Mesendoderm (in vitro differentiated cells): ENCODE measurements at regions not wholly inside any gene's neighbourhood (a gene's known extent, or its start where the extent isn't known, plus 50 kb on each side); places are given as distances from the start of the nearest gene placed in this dataset.

ENCODE experiments used
- DNase-seq: peaks from one replicate; pipeline ENCODE4 v3.0.0; 2013
- H2AK5ac ChIP-seq: 2 replicates; pipeline ENCODE4 v1.6.1; 2013; ENCODE audit warnings: low read length, inconsistent platforms
- H2BK120ac ChIP-seq: 2 replicates; pipeline ENCODE4 v1.6.1; 2013; ENCODE audit warnings: low read depth, mild to moderate bottlenecking, low read length, moderate library complexity, mixed read lengths
- H2BK15ac ChIP-seq: replicated peaks from 2 replicates; pipeline ENCODE4 v1.6.1; 2013; ENCODE audit warnings: low read depth, mild to moderate bottlenecking, moderate library complexity
- H2BK5ac ChIP-seq: 2 replicates; pipeline ENCODE4 v1.6.1; 2013; ENCODE audit warnings: low read length, inconsistent platforms
- H3K18ac ChIP-seq: 2 replicates; pipeline ENCODE4 v1.6.1; 2013; ENCODE audit warnings: mild to moderate bottlenecking, low read length, mixed read lengths
- H3K23ac ChIP-seq: one replicate; pipeline ENCODE4 v1.6.1; 2013; ENCODE audit warnings: low read length
- H3K27ac ChIP-seq: 2 replicates; pipeline ENCODE4 v1.5.1; 2013; ENCODE audit warnings: low read depth, mild to moderate bottlenecking, inconsistent platforms, low read length, moderate library complexity
- H3K27me3 ChIP-seq: 2 replicates; pipeline ENCODE4 v1.6.1; 2013; ENCODE audit warnings: low read length, control low read depth, mild to moderate bottlenecking, inconsistent platforms; ENCODE audit not compliant: insufficient read depth, poor library complexity
- H3K36me3 ChIP-seq: 2 replicates; pipeline ENCODE4 v1.6.1; 2013; ENCODE audit warnings: low read length, inconsistent platforms; ENCODE audit not compliant: control insufficient read depth, insufficient read depth
- H3K4ac ChIP-seq: one replicate; pipeline ENCODE4 v1.6.1; 2013; ENCODE audit warnings: low read depth, mild to moderate bottlenecking, low read length, moderate library complexity
- H3K4me1 ChIP-seq: 2 replicates; pipeline ENCODE4 v1.6.1; 2013; ENCODE audit warnings: low read depth, low read length, inconsistent platforms; ENCODE audit not compliant: control insufficient read depth
- H3K4me2 ChIP-seq: 2 replicates; pipeline ENCODE4 v1.6.1; 2013; ENCODE audit warnings: low read length
- H3K4me3 ChIP-seq: 2 replicates; pipeline ENCODE4 v1.5.1; 2013; ENCODE audit warnings: mild to moderate bottlenecking, low read length
- H3K56ac ChIP-seq: one replicate; pipeline ENCODE4 v1.6.1; 2013; ENCODE audit warnings: low read length
- H3K79me1 ChIP-seq: 2 replicates; pipeline ENCODE4 v1.6.1; 2013; ENCODE audit warnings: low read length, inconsistent platforms
- H3K79me2 ChIP-seq: 2 replicates; pipeline ENCODE4 v1.6.1; 2013; ENCODE audit warnings: mild to moderate bottlenecking, low read length; ENCODE audit not compliant: control insufficient read depth, insufficient read depth
- H3K9ac ChIP-seq: 2 replicates; pipeline ENCODE4 v1.6.1; 2013; ENCODE audit warnings: low read length, inconsistent platforms
- H4K5ac ChIP-seq: one replicate; pipeline ENCODE4 v1.6.1; 2013; ENCODE audit warnings: low read length
- H4K8ac ChIP-seq: one replicate; pipeline ENCODE4 v1.6.1; 2013; ENCODE audit warnings: low read depth, mild to moderate bottlenecking, control low read depth, low read length, moderate library complexity
- WGBS: extraction: QIAGEN DNeasy Blood & Tissue Kit; methylation state at CpG from one replicate; pipeline ENCODE4 v1.1.7; 2013; ENCODE audit warnings: low lambda C conversion rate, missing lambda C conversion rate; ENCODE audit not compliant: insufficient coverage; ENCODE audit errors: extremely low coverage; 5-methylcytosine and 5-hydroxymethylcytosine counted together

- Histone ChIP-seq H3K27ac (no peak overlapping the region), H2AK5ac (no peak overlapping the region), H3K4me1 (peaks cover 5% of the 10 kb centered on the region), H3K79me1 (no peaks in the 10 kb centered on the region), H3K4me3 (no peak overlapping the region), H3K18ac (no peak overlapping the region), H3K56ac (no peak overlapping the region), H3K79me2 (no peaks in the 10 kb centered on the region), H3K36me3 (no peaks in the 10 kb centered on the region), H2BK15ac (no peak overlapping the region), H3K23ac (no peak overlapping the region), H2BK5ac (no peak overlapping the region), H3K9ac (no peak overlapping the region), H2BK120ac (no peak overlapping the region), H4K5ac (no peak overlapping the region), H3K4ac (no peak overlapping the region), H3K4me2 (no peak overlapping the region), H4K8ac (no peak overlapping the region), H3K27me3 (no peaks in the 10 kb centered on the region)
- DNase-seq = no peak
- no CpG with 5 or more reads among the region's 3 CpGs for WGBS
Measured at GRCh38 chr1:94738371-94738770, 81.8 kb upstream of the SLC44A3 start.

- Histone ChIP-seq H4K8ac (no peak overlapping the region), H2BK5ac (no peak overlapping the region), H3K4me3 (no peak overlapping the region), H3K27me3 (no peaks in the 10 kb centered on the region), H3K27ac (no peak overlapping the region), H3K36me3 (no peaks in the 10 kb centered on the region), H2AK5ac (no peak overlapping the region), H3K4me1 (peaks cover 5% of the 10 kb centered on the region), H3K79me2 (no peaks in the 10 kb centered on the region), H3K9ac (no peak overlapping the region), H3K4me2 (no peak overlapping the region), H2BK15ac (no peak overlapping the region), H3K18ac (no peak overlapping the region), H3K79me1 (no peaks in the 10 kb centered on the region), H3K56ac (no peak overlapping the region), H3K23ac (no peak overlapping the region), H2BK120ac (no peak overlapping the region), H3K4ac (no peak overlapping the region), H4K5ac (no peak overlapping the region)
- DNase-seq = no peak
- no CpG with 5 or more reads among the region's 5 CpGs for WGBS
Measured at GRCh38 chr1:94737124-94737998, 82.8 kb upstream of the SLC44A3 start.

GRCh38 chr1:94736549-94736948 lies 83.6 kb upstream of the SLC44A3 start:
- H2BK120ac ChIP-seq = no peak overlapping the region
- H3K23ac ChIP-seq = no peak overlapping the region
- H2BK5ac ChIP-seq = no peak overlapping the region
- H3K27me3 ChIP-seq = no peaks in the 10 kb centered on the region
- H3K79me2 ChIP-seq = no peaks in the 10 kb centered on the region
- no peaks in the 10 kb centered on the region for H3K36me3 ChIP-seq
- no peak overlapping the region for H3K27ac ChIP-seq
- H3K4me1 ChIP-seq = peaks cover 5% of the 10 kb centered on the region
- no peak overlapping the region for H3K9ac ChIP-seq
- no peak overlapping the region for H3K4me3 ChIP-seq
- no peak overlapping the region for H4K8ac ChIP-seq
- H3K18ac ChIP-seq = no peak overlapping the region
- DNase-seq = no peak
- H2BK15ac ChIP-seq = no peak overlapping the region
- H4K5ac ChIP-seq = no peak overlapping the region
- H3K4me2 ChIP-seq = no peak overlapping the region
- H3K79me1 ChIP-seq = no peaks in the 10 kb centered on the region
- no peak overlapping the region for H3K56ac ChIP-seq
- no peak overlapping the region for H2AK5ac ChIP-seq
- WGBS = no CpG with 5 or more reads among the region's 1 CpG
- H3K4ac ChIP-seq = no peak overlapping the region

GRCh38 chr1:94736073-94736472 lies 84.1 kb upstream of the SLC44A3 start:
- Histone ChIP-seq H3K27ac (no peak overlapping the region), H3K9ac (no peak overlapping the region), H3K4me1 (peaks cover 5% of the 10 kb centered on the region), H3K79me2 (no peaks in the 10 kb centered on the region), H4K5ac (no peak overlapping the region), H3K79me1 (no peaks in the 10 kb centered on the region), H3K36me3 (no peaks in the 10 kb centered on the region), H2AK5ac (no peak overlapping the region), H3K4me2 (no peak overlapping the region), H3K4ac (no peak overlapping the region), H2BK15ac (no peak overlapping the region), H3K23ac (no peak overlapping the region), H3K18ac (no peak overlapping the region), H4K8ac (no peak overlapping the region), H3K56ac (no peak overlapping the region), H3K4me3 (no peak overlapping the region), H2BK5ac (no peak overlapping the region), H2BK120ac (no peak overlapping the region), H3K27me3 (no peaks in the 10 kb centered on the region)
- DNase-seq = no peak
- no CpG with 5 or more reads among the region's 2 CpGs for WGBS

GRCh38 chr1:94734963-94735901 lies 84.9 kb upstream of the SLC44A3 start:
- WGBS = no CpG with 5 or more reads among the region's 20 CpGs
- Histone ChIP-seq H3K4me2 (no peak overlapping the region), H3K4me1 (peaks cover 5% of the 10 kb centered on the region), H3K9ac (peak overlapping the region; percentile 6), H3K36me3 (no peaks in the 10 kb centered on the region), H3K18ac (peak overlapping the region; percentile 51), H2AK5ac (no peak overlapping the region), H3K27me3 (no peaks in the 10 kb centered on the region), H4K5ac (no peak overlapping the region), H3K79me2 (no peaks in the 10 kb centered on the region), H2BK5ac (peak overlapping the region; percentile 39), H3K23ac (peak overlapping the region; percentile 67), H3K56ac (peak overlapping the region; percentile 62), H3K4me3 (no peak overlapping the region), H2BK15ac (no peak overlapping the region), H3K4ac (peak overlapping the region; percentile 38), H3K79me1 (no peaks in the 10 kb centered on the region), H3K27ac (peak overlapping the region; percentile 84), H4K8ac (no peak overlapping the region), H2BK120ac (peak overlapping the region; percentile 31)
- peak; percentile 91 for DNase-seq
